GM18867 (cell line): ENCODE measurements at regions not wholly inside any gene's neighbourhood (a gene's known extent, or its start where the extent isn't known, plus 50 kb on each side); places are given as distances from the start of the nearest gene placed in this dataset.
"Not testable (repeated sequence)": the region's sequence is repeated elsewhere in the genome, so short reads cannot be mapped to it uniquely, and the experiment has no call there.

ENCODE experiments used
- ATAC-seq: cut with Tn5 transposase; IDR thresholded peaks from one replicate; pipeline ENCODE4 v1.9.1; 2021; ENCODE audit warnings: mild to moderate bottlenecking, moderate library complexity; ENCODE audit not compliant: unreplicated experiment

- ATAC-seq: no peak
These were observed 68.2 kb downstream of the ATP23 start for GRCh38 chr12:58009405-58010195.

GRCh38 chr12:58011676-58012075, 70.3 kb downstream of the ATP23 start:
- no peak for ATAC-seq

GRCh38 chr12:58022379-58023020, 81.1 kb downstream of the ATP23 start:
- ATAC-seq: not testable (repeated sequence)

GRCh38 chr12:58025431-58025830, 84.1 kb downstream of the ATP23 start:
- ATAC-seq: no peak

GRCh38 chr12:58026426-58026825, 85.1 kb downstream of the ATP23 start:
- no peak for ATAC-seq

- ATAC-seq: no peak
These were observed 85.8 kb downstream of the ATP23 start for GRCh38 chr12:58026897-58027891.

GRCh38 chr12:58028294-58028693, 86.9 kb downstream of the ATP23 start:
- no peak for ATAC-seq

GRCh38 chr12:58029260-58029659, 87.9 kb downstream of the ATP23 start:
- ATAC-seq: no peak

GRCh38 chr12:58030566-58031279, 89.4 kb downstream of the ATP23 start:
- no peak for ATAC-seq

GRCh38 chr12:58032156-58032555, 90.8 kb downstream of the ATP23 start:
- ATAC-seq: no peak

GRCh38 chr12:58033831-58034230, 92.5 kb downstream of the ATP23 start:
- no peak for ATAC-seq

- ATAC-seq: no peak
These were observed 92.9 kb downstream of the ATP23 start for GRCh38 chr12:58034311-58034710.

GRCh38 chr12:58034712-58035111, 93.3 kb downstream of the ATP23 start:
- ATAC-seq: no peak

GRCh38 chr12:58041441-58041840, 100.1 kb downstream of the ATP23 start:
- no peak for ATAC-seq

- no peak for ATAC-seq
These were observed 103.6 kb downstream of the ATP23 start for GRCh38 chr12:58044966-58045365.

GRCh38 chr12:58046271-58046670, 104.9 kb downstream of the ATP23 start:
- ATAC-seq: no peak

GRCh38 chr12:58051378-58051777, 110.0 kb downstream of the ATP23 start:
- ATAC-seq: no peak

GRCh38 chr12:58064666-58065065, 123.3 kb downstream of the ATP23 start:
- no peak for ATAC-seq

GRCh38 chr12:58066296-58066695, 124.9 kb downstream of the ATP23 start:
- ATAC-seq: no peak

GRCh38 chr12:58067610-58068387, 126.4 kb downstream of the ATP23 start:
- ATAC-seq: no peak
